Superior temporal gyrus (tissue), 1 donor: ENCODE measurements at regions not wholly inside any gene's neighbourhood (a gene's known extent, or its start where the extent isn't known, plus 50 kb on each side); places are given as distances from the start of the nearest gene placed in this dataset.
"Not testable (repeated sequence)": the region's sequence is repeated elsewhere in the genome, so short reads cannot be mapped to it uniquely, and the experiment has no call there.

Experiments used
- DNase-seq: peaks from one replicate; pipeline ENCODE4 v3.0.0-alpha.2; 2016; ENCODE audit errors: extremely low spot score

GRCh38 chr3:177624528-177625495 lies 427.5 kb upstream of the TBL1XR1 start:
- no peak for DNase-seq

GRCh38 chr3:177626045-177626444 lies 428.8 kb upstream of the TBL1XR1 start:
- DNase-seq = no peak

- DNase-seq = not testable (repeated sequence)
Observed at GRCh38 chr3:177628095-177628719, 430.9 kb upstream of the TBL1XR1 start.

- DNase-seq = no peak
Observed at GRCh38 chr3:177629276-177629675, 432.0 kb upstream of the TBL1XR1 start.

- no peak for DNase-seq
Observed at GRCh38 chr3:177633671-177634207, 436.5 kb upstream of the TBL1XR1 start.

- not testable (repeated sequence) for DNase-seq
Observed at GRCh38 chr3:177635601-177636106, 438.4 kb upstream of the TBL1XR1 start.

- no peak for DNase-seq
Observed at GRCh38 chr3:177640319-177640965, 443.2 kb upstream of the TBL1XR1 start.

GRCh38 chr3:177641206-177641605 lies 443.9 kb upstream of the TBL1XR1 start:
- no peak for DNase-seq

GRCh38 chr3:177642042-177642803 lies 444.9 kb upstream of the TBL1XR1 start:
- peak; percentile 50 for DNase-seq

GRCh38 chr3:177642804-177643125 lies 445.5 kb upstream of the TBL1XR1 start:
- no peak for DNase-seq

- DNase-seq = no peak
Observed at GRCh38 chr3:177646749-177647148, 449.5 kb upstream of the TBL1XR1 start.

GRCh38 chr3:177647341-177647740 lies 450.1 kb upstream of the TBL1XR1 start:
- DNase-seq = no peak

- DNase-seq = no peak
Observed at GRCh38 chr3:177647876-177648275, 450.6 kb upstream of the TBL1XR1 start.

- peak; percentile 66 for DNase-seq
Observed at GRCh38 chr3:177652556-177653291, 455.4 kb upstream of the TBL1XR1 start.

GRCh38 chr3:177657243-177657642 lies 460.0 kb upstream of the TBL1XR1 start:
- no peak for DNase-seq

GRCh38 chr3:177658354-177658753 lies 461.1 kb upstream of the TBL1XR1 start:
- no peak for DNase-seq

- DNase-seq = not testable (repeated sequence)
Observed at GRCh38 chr3:177664380-177665103, 467.3 kb upstream of the TBL1XR1 start.

- DNase-seq = no peak
Observed at GRCh38 chr3:177665122-177665808, 468.0 kb upstream of the TBL1XR1 start.

- no peak for DNase-seq
Observed at GRCh38 chr3:177672252-177672911, 475.1 kb upstream of the TBL1XR1 start.
